ENCODE measurements at regions not wholly inside any gene's neighbourhood (a gene's known extent, or its start where the extent isn't known, plus 50 kb on each side); places are given as distances from the start of the nearest gene placed in this dataset.
A peak's percentile ranks its signal among the peaks of the same experiment; 100 is the strongest.

DNA sequence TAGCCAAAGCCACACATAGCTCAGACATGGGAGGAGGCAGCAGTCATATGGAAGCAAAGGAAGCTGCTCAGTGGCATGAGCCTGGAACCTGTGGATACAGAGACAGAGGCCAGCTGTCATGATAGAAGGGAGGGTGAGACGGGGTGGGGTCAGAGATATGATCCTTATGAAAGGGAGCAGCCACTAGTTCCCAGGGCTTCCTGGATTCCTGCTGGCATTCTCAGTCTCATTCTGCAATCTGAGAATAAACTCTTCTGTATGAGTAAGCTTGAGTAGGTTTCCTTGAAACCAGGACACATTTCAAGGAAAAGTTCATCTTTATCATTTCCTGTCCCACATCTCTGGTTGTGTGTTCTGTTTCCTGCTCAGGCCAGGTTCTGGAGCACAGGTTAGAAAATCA is 220.2 kb upstream of the SNX19 start:
- DNase-seq: no peak
- no peaks in the 10 kb centered on the region; a peak in 2 of 7 replicates for H3K36me3 Mint-ChIP-seq (ENCODE audit: insufficient read depth in 1 of 3, low read depth in 3 of 3)
- Histone ChIP-seq H3K4me1 (ENCODE audit: insufficient read depth, low read length) (peaks cover 4% of the 10 kb centered on the region; the same call in 1 of the 2 replicates), H3K79me1 (ENCODE audit: insufficient read depth, low read depth, low read length, poor library complexity, severe bottlenecking) (no peaks in the 10 kb centered on the region), H2BK20ac (ENCODE audit: low read depth, low read length, poor library complexity, severe bottlenecking) (no peak overlapping the region), H2BK12ac (ENCODE audit: insufficient read length, low read depth, low read length) (no peak overlapping the region), H3K18ac (ENCODE audit: insufficient read length, low read depth, low read length) (no peak overlapping the region), H2BK15ac (ENCODE audit: low read depth, low read length) (no peak overlapping the region), H4K8ac (replicated peaks; ENCODE audit: insufficient read length, low read depth, low read length) (no peak overlapping the region), H4K91ac (ENCODE audit: insufficient read length, low read depth, low read length) (no peak overlapping the region), H3K23ac (ENCODE audit: insufficient read length, low read depth, low read length) (no peak overlapping the region), H3K27me3 (ENCODE audit: insufficient read depth, low read length) (no peaks in the 10 kb centered on the region), H3K4me2 (ENCODE audit: insufficient read depth, insufficient read length, low read length) (no peak overlapping the region), H4K5ac (ENCODE audit: insufficient read length, low read depth, low read length) (no peak overlapping the region), H3K14ac (ENCODE audit: insufficient read depth, low read length) (no peak overlapping the region), H2BK120ac (ENCODE audit: low read depth, low read length, poor library complexity, severe bottlenecking) (no peak overlapping the region), H3K79me2 (ENCODE audit: insufficient read depth, low read length) (no peaks in the 10 kb centered on the region), H3K9me3 (ENCODE audit: control insufficient read depth, low read depth, low read length) (no peaks in the 10 kb centered on the region), H3K9ac (ENCODE audit: extremely low read depth, insufficient read length, low read length) (no peak overlapping the region), H2BK5ac (ENCODE audit: insufficient read length, low read length) (no peak overlapping the region), H3K23me2 (ENCODE audit: insufficient read length, low read depth, low read length, poor library complexity, severe bottlenecking) (no peaks in the 10 kb centered on the region), H2AK5ac (ENCODE audit: insufficient read length, low read length) (no peak overlapping the region), H3K27ac (ENCODE audit: insufficient read length, low read depth, low read length) (no peak overlapping the region), H3T11ph (ENCODE audit: low read length) (no peak overlapping the region), H3K56ac (ENCODE audit: insufficient read length, low read depth, low read length) (no peak overlapping the region), H2AFZ (ENCODE audit: low read length) (no peak overlapping the region), H3K4ac (ENCODE audit: low read depth, low read length) (no peak overlapping the region), H4K20me1 (ENCODE audit: control insufficient read depth, insufficient read depth, insufficient read length) (no peaks in the 10 kb centered on the region)
- TF ChIP-seq, protein P1, sequence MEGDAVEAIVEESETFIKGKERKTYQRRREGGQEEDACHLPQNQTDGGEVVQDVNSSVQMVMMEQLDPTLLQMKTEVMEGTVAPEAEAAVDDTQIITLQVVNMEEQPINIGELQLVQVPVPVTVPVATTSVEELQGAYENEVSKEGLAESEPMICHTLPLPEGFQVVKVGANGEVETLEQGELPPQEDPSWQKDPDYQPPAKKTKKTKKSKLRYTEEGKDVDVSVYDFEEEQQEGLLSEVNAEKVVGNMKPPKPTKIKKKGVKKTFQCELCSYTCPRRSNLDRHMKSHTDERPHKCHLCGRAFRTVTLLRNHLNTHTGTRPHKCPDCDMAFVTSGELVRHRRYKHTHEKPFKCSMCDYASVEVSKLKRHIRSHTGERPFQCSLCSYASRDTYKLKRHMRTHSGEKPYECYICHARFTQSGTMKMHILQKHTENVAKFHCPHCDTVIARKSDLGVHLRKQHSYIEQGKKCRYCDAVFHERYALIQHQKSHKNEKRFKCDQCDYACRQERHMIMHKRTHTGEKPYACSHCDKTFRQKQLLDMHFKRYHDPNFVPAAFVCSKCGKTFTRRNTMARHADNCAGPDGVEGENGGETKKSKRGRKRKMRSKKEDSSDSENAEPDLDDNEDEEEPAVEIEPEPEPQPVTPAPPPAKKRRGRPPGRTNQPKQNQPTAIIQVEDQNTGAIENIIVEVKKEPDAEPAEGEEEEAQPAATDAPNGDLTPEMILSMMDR (conservative IDR thresholded peaks at IDR 0.05): no peak
- peaks cover 3% of the 10 kb centered on the region for H3K27me3 Mint-ChIP-seq (ENCODE audit: low read depth)
- no peak overlapping the region for H3K4me3 Mint-ChIP-seq
- H3K9me3 Mint-ChIP-seq: no peaks in the 10 kb centered on the region; a peak in 1 of 5 replicates
- 0 out of 4 replicates have a peak, but pooled peaks cover 0 to 2% of the 10 kb centered on the region in 2 experiments for H3K4me1 Mint-ChIP-seq
- no CpG with 5 or more reads among the region's 1 CpG for whole genome bisulfite sequencing (ENCODE audit: extremely low coverage, insufficient read length, low lambda C conversion rate)
- peak overlapping the region in 1 of 3 experiments; percentile 66; a peak in 1 of 7 replicates for H3K27ac Mint-ChIP-seq

Data from H9 (cell line).